Right ventricle myocardium inferior (tissue), 1 donor: ENCODE measurements at regions not wholly inside any gene's neighbourhood (a gene's known extent, or its start where the extent isn't known, plus 50 kb on each side); places are given as distances from the start of the nearest gene placed in this dataset.

Experiments used
- ATAC-seq: fragments of 200-7000 bp; cut with Tn5 transposase; one replicate; pipeline ENCODE4 v1.9.1; 2020; ENCODE audit warnings: mild to moderate bottlenecking, moderate library complexity
- DNase-seq: peaks from one replicate; pipeline ENCODE4 v3.0.0; 2021; ENCODE audit errors: missing footprints
- intact Hi-C: fragments of 100-400 bp; cut with DNase I; formaldehyde crosslinking; loops from one replicate; pipeline ENCODE4 v1.11.0; 2022
- donor health status: DM: no; HTN: yes; CAD: no; lungs with severe emphysema.

- no peak for ATAC-seq
- no peak for DNase-seq
- intact Hi-C loops = no loop called here
Measured at GRCh38 chr6:100271625-100272024, 193.1 kb downstream of the SIM1 start.

- DNase-seq (no peak), ATAC-seq (no peak)
- intact Hi-C loops = no loop called here
Measured at GRCh38 chr6:100271202-100271601, 193.5 kb downstream of the SIM1 start.

DNA sequence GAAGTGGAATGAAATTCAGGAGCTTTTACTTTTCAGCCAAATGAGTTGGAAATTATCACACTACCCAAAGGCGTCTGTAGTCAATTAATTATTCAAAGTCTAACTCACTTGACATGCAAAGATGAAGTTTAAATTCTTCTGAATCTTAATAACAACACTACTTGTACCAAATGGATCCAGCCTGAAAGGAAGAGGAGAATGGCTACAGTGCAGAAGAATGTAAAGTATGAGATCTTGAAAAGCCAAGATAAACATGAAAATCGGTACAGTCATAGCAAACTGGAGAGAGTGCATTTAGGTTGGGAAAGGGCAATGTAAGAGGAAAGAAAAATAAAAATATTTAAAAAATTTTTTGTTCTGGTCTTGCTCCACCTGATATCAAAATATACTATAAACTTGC lies 195.5 kb downstream of the SIM1 start:
- DNase-seq = no peak
- ATAC-seq = no peak
- intact Hi-C loops = no loop called here

DNA sequence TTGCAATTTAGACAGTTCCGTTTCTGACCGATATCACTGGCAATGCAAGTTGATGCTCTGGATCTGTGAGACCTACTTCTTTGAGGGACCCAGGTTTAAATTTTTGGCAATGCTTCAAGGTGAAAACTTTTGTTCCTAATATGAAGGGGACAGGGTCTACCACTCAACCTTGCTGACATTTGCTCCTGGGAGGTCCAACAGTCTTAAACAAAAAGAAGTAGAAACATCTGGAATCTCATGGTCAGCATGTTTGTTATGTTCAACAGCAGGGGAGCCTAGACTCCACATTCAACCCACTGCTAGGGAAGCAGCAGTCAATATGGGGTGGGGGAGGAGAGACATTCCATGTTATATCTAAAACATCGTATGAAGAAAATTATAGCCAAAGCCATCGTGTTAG lies 196.4 kb downstream of the SIM1 start:
- ATAC-seq (no peak), DNase-seq (no peak)
- intact Hi-C loops = no loop called here

GRCh38 chr6:100267721-100268123 lies 197.0 kb downstream of the SIM1 start:
- intact Hi-C loops = no loop called here
- no peak for ATAC-seq

GRCh38 chr6:100266494-100267401 lies 198.0 kb downstream of the SIM1 start:
- no peak for ATAC-seq
- intact Hi-C loops = no loop called here
- no peak for DNase-seq

More at GRCh38 chr6:100267721-100268123, 197.0 kb downstream of the SIM1 start:
- DNase-seq = no peak

GRCh38 chr6:100262086-100262485 lies 202.6 kb downstream of the SIM1 start:
- ATAC-seq (no peak), DNase-seq (no peak)
- intact Hi-C loops = no loop called here

GRCh38 chr6:100261486-100261885 lies 203.2 kb downstream of the SIM1 start:
- DNase-seq (no peak), ATAC-seq (no peak)
- intact Hi-C loops = no loop called here

GRCh38 chr6:100260584-100260983 lies 204.1 kb downstream of the SIM1 start:
- no peak for ATAC-seq
- intact Hi-C loops = no loop called here
- no peak for DNase-seq

GRCh38 chr6:100259865-100260264 lies 204.9 kb downstream of the SIM1 start:
- intact Hi-C loops = no loop called here
- ATAC-seq (no peak), DNase-seq (no peak)

GRCh38 chr6:100258752-100259151 lies 206.0 kb downstream of the SIM1 start:
- no peak for ATAC-seq
- no peak for DNase-seq
- intact Hi-C loops = no loop called here

- intact Hi-C loops = no loop called here
- no peak for ATAC-seq
Measured at GRCh38 chr6:100257793-100258395, 206.8 kb downstream of the SIM1 start.

GRCh38 chr6:100255701-100256100 lies 209.0 kb downstream of the SIM1 start:
- DNase-seq (no peak), ATAC-seq (no peak)
- intact Hi-C loops = no loop called here

More at GRCh38 chr6:100257793-100258395, 206.8 kb downstream of the SIM1 start:
- DNase-seq = no peak

DNA sequence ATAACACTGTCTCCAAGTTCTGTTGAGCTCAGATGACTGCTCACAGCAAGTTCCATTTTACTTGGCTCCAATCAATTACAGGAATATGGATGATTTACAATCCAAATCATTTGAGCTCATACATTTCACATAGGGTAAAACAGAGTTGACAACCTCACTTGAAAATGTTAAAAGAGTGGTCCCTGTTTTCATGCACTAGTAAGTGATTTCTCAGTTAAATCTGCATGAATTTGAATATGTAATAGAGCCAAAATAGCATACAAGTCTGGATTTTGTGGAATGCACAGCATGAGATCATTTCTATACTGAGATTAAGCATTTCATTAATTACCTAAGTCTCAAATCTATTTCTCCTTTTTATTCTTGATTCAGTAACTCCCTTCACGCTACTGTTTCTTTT lies 217.6 kb downstream of the SIM1 start:
- ATAC-seq (no peak), DNase-seq (no peak)
- intact Hi-C loops = no loop called here

DNA sequence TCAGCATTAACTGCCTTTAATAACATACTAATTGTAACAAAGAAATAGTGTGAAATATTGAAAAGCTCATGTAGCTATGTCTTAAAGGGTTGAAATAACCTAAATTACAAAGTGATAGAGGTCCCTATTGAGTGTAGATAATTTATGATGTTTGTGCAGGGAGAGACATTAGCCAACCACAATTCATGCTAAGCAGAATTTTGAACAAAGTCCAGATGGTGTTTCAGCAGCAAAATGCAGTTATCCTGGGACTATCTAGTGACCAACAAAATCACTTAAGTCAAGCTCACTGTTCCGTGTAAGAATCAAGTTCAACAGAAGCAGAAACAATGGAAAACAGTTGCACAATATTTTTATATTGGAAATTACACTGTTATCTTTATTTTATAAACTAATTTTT lies 218.5 kb downstream of the SIM1 start:
- ATAC-seq = no peak
- intact Hi-C loops = no loop called here
- no peak for DNase-seq

GRCh38 chr6:100240798-100241197 lies 223.9 kb downstream of the SIM1 start:
- ATAC-seq (no peak), DNase-seq (no peak)
- intact Hi-C loops = no loop called here

DNA sequence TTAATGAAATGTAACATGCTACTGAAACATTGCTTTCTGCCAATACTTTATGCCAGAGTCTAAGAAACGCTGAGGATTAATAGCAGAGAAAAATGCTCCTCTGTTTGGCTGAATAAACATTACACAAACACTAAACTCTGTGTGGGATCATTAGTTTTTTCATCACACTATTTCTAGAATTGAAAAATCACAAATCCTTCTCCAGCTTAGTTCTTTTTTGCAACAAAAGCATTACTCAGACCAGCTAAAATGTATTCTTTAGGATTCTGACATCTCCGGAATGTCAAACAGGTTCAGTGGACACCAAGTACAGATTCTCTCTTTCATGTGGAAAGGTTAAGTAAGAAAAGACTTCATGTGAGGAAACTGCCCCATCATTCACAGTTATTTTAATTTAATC lies 226.9 kb downstream of the SIM1 start:
- DNase-seq (no peak), ATAC-seq (no peak)
- intact Hi-C loops = no loop called here

- ATAC-seq (no peak), DNase-seq (no peak)
- intact Hi-C loops = no loop called here
Measured at GRCh38 chr6:100236389-100236788, 228.3 kb downstream of the SIM1 start.

DNA sequence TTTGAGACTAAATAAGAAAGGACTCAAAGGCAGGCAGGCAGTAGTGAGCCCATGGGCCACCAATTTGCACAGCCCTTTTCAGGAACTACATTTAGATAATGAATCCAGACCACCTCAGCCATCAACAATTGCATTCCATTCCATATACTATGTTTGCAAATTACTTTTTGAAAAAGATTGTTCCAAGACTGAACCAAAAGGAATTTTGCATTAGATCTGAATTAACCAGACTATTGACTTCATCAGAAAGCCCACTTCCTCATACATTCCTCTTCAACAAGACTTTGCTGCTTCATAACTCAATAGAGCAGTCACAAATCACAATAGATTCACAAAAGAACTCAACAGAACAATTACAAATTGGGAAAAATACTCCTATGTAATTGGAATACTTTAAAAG lies 229.1 kb downstream of the SIM1 start:
- intact Hi-C loops = no loop called here
- ATAC-seq (no peak), DNase-seq (no peak)

GRCh38 chr6:100234625-100235024 lies 230.1 kb downstream of the SIM1 start:
- no peak for DNase-seq
- intact Hi-C loops = no loop called here
- no peak for ATAC-seq
